Activated T-cell treated with anti-CD3 and anti-CD28 coated beads for 1 hour (primary cell): ENCODE measurements at regions not wholly inside any gene's neighbourhood (a gene's known extent, or its start where the extent isn't known, plus 50 kb on each side); places are given as distances from the start of the nearest gene placed in this dataset.

ENCODE experiments used
- DNase-seq: peaks from one replicate; pipeline ENCODE4 v3.0.0-alpha.2; 2020; ENCODE audit warnings: low read depth

DNA sequence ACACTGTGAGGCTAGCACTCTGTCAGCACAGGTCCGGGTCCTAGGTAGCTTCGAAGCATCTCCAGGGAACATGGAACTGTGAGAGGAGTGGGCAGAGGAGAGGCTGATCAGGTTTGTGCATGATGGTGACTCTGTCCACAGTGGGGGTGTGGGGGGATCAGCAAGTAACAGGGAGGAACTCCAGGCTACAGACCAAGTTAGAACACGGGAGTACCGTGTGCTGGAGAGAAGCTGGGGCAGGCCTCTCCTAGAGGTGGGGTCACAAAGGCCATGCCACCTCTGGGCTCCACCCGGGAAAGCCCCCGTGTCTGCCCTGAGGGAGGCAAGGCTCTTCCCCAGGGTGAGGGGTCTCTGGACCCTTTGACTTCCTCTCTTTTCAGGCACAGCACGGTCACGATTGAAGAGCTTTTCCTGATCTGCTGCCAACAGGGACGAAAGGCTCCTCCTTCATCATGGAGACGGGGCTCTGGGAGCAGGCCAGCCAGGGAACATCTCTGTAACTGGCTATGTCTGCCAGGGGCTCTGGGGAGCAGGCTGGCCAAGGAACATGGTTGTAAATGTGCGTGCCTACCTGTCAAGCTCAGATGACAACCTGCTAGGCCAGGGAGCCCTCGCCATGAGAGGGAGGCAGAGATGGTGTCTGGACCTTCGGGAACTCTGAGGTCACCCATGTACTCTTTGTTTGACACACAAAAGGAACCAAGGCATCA, 1476.1 kb downstream of the BRD1 start:
- DNase-seq: no peak

DNA sequence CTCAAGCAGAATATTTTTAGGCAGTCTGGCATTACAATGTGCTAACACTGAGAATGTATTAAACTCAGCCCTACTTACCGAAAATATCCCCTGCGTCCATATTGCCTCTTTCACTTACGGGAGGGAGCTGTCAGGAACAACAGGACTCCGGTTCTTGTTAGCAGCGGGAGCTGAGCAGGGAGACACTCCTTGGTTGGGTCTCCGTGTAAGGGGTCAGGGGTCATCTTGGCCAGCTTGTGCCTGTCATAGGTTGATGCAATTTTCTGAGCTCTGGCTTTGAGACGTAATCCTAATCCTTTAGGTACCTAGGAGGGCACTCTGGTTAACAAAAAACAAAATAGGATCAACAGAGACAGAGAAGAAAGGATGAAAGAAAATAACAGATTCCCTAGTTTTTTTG, 1477.2 kb downstream of the BRD1 start:
- DNase-seq: no peak

DNA sequence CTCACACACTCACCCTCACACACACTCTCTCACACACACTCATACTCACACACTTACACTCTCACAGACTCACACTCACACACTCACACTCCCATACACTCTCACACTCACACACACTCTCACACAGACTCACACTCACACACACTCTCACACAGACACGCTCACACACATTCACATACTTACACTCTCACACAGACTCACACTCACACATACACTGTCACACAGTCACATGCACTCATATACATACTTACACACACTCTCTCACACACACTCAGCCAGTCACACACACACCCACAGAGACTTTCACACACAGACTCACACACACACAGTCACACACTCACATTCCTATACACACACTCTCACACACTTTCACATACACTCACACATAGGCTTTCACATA, 1478.8 kb downstream of the BRD1 start:
- no peak for DNase-seq

DNA sequence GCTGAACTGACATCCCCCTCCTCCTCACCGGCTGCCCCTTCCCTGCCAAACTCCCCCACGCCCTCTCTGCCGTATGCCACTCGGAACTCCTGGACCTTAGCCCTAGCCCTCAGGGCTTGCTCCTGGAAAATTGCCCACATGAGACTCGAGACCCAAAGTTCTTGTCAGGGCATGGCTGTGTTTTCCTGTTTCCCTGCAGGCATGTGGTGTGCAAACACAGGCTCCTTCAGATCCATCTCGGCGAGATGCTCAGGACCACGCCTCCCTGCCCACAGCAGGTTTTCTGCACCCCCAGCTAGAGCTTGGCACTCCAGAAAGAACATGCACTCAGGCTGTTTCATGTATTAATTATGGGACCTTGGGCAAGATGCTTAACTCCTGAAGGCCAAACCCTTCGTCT, 1480.4 kb downstream of the BRD1 start:
- DNase-seq: no peak

DNA sequence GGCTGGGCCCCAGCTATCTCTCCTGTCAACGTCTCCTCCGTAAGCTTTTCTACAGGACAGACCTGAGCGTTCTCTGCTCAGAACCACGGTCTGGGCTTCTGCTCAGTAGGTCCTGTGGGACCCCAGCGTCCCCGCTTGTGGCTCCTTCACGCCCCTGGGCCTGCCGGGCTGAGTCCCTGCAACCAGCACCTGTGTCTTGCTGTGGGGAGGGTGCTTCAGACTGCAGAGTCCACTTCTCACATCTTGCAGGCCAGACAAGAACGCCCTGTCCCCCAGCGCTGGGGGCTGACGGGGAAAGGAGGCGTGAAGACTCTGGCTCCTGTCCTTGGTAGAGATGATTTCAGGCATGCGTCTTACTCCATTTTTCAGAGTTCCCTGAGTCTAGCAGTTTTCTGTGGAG, 1480.8 kb downstream of the BRD1 start:
- no peak for DNase-seq

DNA sequence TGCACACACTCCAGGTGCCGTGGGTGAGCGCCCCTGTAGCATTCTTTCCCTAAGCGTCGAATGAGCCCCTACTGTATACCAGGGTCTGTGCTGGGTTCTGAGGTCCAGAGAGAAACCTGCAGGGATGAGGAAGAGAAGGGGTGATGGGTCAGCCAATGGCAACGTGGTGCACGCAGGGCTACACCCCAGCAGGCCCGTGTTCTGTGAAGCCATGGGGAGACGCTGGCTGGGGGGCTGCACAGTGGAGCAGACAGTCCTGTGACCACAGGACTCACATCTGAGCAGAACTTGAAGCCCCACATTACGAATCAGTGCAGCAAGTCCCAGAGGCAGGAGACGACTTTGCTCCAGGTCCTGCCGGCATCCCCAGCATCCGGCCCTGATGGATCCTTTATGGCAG, 1481.4 kb downstream of the BRD1 start:
- DNase-seq: no peak

DNA sequence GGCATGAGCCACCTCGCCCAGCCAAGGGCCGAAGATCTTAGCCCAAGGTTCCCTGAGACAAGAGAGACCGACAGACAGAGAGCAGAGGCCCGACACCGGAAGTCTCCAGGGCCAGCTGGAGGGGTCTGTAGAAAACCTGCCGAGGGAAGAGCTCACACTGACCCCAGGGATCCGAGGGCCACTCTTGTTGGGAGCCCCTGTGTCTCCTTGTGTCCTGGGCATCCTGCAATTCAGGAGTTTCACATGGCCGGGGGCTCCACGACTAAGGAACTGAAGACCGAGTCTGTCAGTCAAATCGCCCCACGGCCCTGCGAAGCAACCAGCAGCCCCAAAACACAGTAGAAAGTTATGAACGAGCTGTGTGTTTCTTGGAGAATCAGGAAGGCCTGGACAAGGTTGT, 1482.0 kb downstream of the BRD1 start:
- no peak for DNase-seq

DNA sequence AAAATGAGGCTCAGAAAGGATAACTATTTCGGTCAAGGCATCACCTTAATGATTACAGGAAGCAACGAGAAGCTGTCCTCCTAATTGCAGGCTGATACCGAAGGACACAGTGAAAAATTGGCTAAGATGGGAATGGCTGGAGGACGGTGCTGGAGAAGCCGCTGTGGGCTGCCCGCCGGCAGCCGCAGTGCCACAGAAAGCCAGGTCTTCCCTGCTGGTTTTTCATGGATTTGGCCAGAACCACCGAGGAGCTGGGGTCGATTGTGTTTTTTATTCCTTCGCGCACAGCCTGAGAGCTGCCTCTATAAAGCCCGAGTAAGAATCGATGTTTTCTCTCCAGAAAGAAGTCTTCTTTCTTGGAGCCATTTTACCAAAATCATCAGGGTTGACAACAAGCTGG, 1484.2 kb downstream of the BRD1 start:
- no peak for DNase-seq

DNA sequence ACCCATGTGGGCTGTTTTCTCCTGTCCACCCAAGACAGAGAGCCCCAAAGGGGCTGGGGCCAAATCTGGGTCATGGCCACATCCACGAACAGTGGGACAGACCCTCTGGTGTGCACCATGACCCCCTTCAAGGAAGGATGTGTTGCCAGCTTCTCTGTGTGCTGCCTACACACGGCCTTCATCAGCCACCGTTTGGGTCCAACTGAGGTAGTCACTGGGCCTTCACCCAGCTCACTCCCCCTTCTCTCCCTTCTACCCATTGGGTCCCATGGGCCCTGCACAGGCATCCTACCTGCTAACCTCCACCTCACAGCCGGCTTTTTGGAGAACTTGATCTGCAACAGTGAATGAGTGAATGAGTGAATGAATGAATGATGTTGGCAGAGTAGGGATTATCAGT, 1484.9 kb downstream of the BRD1 start:
- DNase-seq: no peak

DNA sequence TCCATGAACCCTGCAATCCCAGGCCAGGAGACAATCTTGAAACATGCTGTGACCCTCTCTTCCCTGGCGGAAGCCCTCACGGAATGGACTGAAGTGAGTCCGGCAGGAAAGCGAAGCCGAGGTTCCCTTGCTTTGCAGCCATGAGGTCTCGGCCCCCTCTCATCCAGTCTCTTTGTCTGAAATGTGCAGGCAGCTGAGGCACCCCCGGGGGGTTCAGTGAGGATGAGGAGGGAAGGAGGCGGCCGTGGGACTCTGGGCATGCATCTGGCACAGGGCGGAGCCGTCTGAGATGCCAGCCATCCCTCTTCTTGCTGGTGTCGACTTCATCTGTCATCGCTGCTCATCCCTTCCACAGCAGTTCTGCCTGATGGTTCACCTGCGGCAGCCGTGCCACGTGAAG, 1485.7 kb downstream of the BRD1 start:
- no peak for DNase-seq

DNA sequence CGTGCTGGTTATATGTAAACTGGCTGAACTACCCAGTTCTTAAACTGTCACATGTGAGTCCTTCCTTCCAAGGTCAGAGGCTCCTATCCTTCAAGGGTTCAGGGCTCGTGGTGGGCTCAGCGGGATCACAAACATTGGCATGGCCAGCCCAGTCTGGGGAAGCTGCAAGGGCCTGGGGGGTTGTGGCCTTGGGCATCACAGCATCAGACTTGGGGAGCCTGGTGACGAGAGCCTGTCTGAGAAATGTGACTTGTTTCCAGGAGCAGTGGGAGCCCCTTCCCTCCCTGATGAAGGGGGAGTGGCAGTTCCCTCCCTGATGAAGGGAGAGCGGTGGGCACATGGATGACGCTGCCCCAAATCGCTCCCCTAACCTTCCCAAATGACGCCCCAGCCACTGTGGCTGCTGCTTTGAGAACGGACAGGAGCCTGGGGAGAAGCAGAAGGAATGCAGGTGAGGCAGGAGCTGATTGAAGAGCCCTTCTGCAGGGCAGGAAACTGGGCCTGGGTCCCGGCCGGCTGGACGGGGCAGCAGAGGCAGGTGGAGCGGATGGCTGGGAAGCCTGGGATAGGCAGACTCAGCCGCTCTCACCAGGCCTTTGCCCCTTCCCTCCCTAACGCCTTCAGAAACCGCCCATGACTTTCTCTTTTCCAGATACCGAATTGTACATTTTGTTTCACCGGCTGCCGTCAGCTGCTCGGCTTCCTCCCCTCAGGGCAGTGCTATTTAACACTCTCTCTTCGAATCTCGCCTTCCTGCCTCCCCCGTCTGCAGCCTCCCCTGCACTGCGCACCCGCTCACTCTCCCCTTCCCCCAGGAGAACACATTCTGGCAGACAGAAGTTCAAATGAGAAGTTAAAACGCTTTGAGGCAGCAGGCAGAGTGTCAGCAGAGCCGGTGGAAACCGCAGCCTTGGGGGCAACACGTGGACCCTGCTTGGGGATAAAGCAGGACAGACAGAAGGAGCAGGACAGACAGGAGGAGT, 1486.7 kb downstream of the BRD1 start:
- no peak for DNase-seq

DNA sequence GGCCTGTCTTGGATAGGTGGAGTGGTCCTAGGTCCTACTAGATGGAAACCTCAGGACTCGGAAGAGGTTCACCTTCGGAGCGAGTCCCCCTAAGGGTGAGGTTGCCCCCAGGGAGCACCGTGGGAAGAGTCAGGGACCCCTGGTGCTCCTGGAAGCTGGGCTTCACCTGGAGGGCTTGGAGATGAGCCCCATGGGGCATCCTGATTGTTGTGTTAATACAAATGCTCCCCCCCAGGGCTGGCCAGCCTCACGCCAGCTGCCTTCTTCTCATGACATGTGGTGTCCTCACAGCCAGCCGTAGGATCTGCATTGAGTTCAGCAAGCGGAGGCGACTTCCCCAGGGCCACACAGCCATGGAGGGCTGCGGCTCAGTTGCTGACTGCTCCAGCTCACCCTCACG, 1487.5 kb downstream of the BRD1 start:
- no peak for DNase-seq

DNA sequence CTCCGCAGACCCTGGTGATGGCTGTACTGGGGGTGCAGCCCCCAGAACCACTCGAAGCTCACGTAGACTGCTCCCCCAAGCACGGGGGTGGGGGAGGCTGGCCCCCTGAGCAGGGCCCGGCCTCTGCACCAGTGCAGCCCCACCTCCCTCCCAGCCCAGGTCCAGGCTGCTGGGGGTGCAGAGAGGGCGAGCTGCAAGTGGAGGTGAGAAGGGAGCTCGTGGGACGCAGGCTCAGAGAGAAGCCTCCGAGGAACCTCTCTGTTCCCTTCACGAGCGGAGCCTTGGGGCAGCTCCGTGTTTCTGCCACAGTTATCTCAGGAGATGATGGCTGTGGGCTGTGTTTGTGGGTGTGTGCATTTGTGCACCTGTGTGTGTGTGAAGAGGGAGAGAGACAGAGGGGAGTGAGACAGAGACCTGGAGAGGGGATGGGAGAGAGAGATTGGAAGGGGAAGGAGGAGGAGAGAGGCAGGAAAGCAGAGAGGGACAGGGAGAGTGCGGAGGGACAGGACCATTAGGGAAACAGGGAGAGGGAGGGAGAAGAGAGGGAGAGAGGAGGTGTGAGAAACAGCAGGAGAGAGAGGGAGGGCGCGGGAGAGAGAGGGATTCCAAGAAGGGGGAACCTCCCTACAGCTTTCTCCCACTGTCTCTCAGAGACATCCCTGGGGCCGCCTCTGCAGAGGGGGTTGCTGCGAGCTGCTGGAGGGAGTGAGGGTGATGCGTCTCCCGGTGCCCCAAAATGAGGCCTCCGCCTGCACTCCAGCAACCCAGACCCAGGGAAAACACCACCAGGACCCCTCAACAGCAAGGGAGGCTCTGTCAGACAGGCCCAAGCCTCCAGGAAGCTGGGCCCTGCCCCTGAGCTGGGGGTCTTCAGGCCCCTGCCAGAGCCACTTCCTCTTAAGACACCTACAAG, 1488.6 kb downstream of the BRD1 start:
- no peak for DNase-seq

DNA sequence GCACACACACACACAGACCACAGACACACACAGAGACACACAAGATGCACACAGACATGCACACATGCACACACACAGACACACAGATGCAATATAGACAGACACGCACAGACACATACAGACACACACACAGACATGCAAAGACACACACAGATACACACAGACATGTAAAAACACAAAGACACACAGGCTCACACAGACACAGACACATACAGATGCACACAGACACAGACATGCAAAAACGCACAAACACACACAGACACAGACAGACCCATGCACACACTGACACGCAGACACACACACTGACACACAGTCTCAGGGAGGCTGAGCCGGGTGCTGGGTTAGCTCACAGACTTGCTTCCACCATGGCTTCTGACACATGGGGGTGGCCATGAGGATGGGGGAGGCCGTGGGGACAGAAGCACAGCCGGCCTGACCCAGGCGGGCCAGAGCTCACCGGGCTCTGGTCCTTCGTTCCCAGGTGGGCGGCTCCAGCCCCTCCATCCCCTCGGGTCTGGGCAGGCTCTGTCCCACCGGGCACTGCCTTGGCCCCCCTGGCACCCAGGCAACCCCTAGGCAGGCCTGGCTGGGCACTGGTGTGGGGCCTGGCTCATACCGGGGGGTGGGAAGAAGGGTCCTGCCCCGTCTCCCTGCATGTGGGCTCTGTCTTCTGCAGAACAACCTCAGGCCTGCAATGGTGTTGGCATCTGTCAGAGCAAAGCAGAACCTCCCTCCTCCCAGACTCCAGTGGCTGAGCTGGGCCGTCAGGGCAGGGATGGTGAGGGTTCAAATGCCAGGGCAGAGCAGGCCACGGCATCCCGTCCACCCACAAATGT, 1489.5 kb downstream of the BRD1 start:
- DNase-seq: no peak

DNA sequence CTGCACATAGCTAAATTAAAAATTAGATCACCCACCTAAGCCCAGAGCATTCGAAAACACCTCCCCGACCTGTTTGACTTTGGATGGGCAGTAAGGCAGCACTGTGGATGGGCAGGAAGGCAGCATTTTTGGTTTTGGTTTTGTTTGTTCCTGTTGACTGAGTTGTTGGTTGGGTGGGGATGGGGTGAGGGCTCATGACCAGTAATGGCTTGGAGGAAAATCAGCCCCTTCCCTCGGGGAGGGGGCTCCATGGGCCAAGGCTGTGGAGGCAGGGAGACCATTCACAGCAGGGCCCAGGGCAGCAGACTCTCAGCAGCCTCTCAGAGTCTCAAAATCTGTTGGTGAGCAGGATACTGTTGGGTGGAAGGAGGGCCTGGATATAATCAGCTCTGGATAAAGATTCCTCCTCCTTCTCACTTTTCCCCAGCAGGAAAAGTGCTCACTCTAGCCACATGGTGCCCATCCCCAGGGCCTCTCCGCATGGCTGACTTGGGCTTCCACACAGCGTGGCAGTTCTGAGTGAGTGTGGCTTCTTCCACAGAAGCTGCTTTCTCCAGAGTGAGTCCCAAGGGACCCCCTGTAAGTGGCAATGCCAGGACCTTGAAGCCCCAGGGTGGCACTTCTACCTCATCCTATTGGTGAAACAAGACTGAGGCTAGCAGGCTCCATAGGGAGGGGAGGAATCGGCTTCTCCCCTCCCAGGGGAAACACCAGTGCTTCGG, 1491.2 kb downstream of the BRD1 start:
- DNase-seq: no peak

DNA sequence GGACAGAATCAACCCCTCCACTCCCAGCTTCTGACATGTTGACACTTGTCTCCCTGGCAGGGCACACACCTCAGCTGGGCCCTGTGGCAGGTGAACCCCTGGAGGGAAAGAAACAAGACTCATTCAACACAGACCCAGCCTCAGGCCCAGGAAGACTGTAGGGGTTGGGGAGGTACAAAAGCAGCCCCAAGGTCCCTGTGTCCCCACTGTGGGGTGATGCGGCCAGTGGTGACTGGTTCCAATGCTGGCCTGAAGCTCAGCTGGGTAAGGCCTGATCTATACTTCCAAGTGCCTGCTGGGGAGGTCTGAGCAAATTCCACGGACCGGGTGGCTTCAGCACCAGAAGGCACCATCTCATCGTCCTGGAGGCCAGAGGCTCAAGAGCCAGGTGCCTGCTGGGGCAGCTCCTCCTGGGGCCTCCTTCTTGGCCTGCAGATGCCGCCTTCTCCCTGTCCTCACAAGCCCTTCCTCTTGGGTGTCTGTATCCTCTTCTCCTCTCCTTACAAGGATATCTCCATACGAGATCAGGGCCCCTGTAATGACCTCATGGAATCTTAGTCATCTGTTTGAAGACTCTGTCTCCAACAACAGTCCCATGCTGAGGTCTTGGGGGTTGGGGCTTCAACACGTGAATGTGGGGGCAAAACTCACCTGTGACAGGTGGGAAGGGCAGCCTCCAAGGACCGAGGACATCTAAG, 1492.1 kb downstream of the BRD1 start:
- no peak for DNase-seq

DNA sequence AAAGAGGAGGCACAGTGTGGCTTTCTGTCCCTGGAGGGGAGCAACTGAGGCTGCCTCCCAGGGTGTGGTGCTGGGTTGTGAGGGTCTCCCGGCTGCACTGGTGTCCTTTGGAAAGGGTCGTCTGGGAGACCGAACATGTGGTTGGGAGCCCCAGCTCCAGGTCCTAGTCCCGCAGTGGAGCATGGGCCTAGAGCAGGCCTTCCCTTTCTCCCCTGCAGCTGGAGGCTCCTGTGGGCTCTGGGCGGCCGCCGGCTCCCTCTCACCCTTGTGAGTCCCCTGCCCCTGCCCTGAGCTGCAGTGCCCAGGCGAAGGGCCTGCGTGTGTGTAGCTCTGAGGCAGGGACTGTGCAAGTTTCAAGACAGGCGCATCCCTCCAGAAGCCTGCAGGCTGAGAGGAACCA, 1492.7 kb downstream of the BRD1 start:
- no peak for DNase-seq

DNA sequence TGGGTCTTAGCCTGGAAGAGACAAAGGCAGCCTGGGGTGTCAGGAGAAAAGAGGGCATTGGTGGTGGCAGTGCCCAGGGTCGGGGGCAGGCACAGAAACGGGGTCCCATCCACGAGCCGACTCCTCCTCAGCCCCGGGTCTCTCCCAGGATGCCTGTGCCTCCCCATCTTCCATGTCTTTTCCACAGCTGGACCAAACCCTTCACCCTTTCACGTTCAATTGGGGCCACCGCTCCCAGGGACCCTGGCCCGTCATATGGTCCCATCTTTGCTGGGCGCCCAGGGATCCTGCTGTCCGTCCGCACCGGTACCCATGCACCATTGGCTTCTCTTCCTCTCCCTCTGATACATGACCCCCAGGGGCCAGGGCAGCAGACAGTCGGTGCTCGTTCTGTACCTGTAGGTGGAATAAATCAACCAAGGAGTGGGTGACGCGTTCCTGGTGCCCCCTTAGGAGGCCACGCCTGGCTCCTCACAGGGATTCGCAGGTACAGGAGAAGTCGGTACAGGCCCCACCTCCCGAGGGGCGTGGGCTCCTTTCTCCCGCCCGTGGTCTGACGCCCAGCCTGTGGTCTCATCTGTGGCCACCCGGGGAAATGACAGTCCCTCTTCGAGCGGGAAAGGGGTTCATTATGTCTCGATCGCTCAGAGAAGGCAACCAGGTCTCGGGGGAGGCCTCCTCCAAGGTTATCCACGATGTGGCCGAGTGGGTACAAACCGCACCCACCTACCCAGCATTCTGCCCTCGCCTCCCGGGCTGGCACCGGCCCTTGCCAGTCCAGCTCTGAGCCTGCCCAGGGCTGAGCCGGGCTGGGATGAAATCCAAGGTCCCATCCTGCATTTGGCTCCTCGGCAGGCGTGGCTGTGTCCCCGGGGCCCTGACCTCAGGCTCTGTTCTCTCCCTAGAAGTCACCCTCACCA, 1493.6 kb downstream of the BRD1 start:
- DNase-seq: no peak

DNA sequence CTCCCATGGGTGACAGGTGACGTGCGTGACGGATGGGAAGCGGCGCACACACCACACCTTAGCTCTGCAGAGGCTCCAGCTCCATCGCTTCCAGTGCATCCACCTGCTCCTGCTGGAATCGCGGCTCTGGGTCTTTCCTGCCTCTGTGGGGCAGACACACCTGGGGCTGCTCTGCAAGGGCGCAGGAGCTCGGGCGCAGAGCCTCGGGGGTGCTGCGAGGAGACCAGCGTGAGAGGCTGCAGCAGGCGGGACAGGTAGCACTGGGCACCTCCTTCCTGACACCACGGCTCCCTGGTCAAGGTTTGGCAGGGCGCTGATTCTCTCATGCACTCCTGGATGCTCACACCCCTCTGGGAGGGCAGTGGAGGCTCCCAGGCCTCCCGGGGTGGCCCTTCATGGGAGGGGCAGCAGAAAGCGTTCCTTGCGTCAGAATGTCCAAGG, 1494.3 kb downstream of the BRD1 start:
- DNase-seq: no peak
